ENCODE measurements at regions not wholly inside any gene's neighbourhood (a gene's known extent, or its start where the extent isn't known, plus 50 kb on each side); places are given as distances from the start of the nearest gene placed in this dataset.
"Not testable (repeated sequence)": the region's sequence is repeated elsewhere in the genome, so short reads cannot be mapped to it uniquely, and the experiment has no call there.

GRCh38 chr3:66822186-66823008 is 175.7 kb upstream of the KBTBD8 start:
- intact Hi-C loops (cut with DNase I), result no loop called here
- no peak for DNase-seq (ENCODE audit: low spot score)

- no peak for DNase-seq (ENCODE audit: low spot score)
- intact Hi-C loops (cut with DNase I), result no loop called here
Measured at GRCh38 chr3:66823009-66823397, 175.1 kb upstream of the KBTBD8 start.

GRCh38 chr3:66823532-66823931 is 174.6 kb upstream of the KBTBD8 start:
- intact Hi-C loops (cut with DNase I), result no loop called here
- DNase-seq (ENCODE audit: low spot score), result no peak

GRCh38 chr3:66825375-66825774 is 172.7 kb upstream of the KBTBD8 start:
- intact Hi-C loops (cut with DNase I), result no loop called here
- DNase-seq (ENCODE audit: low spot score), result no peak

GRCh38 chr3:66827726-66828125 is 170.4 kb upstream of the KBTBD8 start:
- intact Hi-C loops (cut with DNase I), result no loop called here

GRCh38 chr3:66828303-66828702 is 169.8 kb upstream of the KBTBD8 start:
- intact Hi-C loops (cut with DNase I), result no loop called here
- no peak for DNase-seq (ENCODE audit: low spot score)

More at GRCh38 chr3:66827726-66828125, 170.4 kb upstream of the KBTBD8 start:
- DNase-seq (ENCODE audit: low spot score), result no peak

GRCh38 chr3:66830301-66830700 is 167.8 kb upstream of the KBTBD8 start:
- DNase-seq (ENCODE audit: low spot score), result no peak
- intact Hi-C loops (cut with DNase I), result no loop called here

GRCh38 chr3:66831931-66832330 is 166.2 kb upstream of the KBTBD8 start:
- DNase-seq (ENCODE audit: low spot score), result no peak
- intact Hi-C loops (cut with DNase I), result no loop called here

- DNase-seq (ENCODE audit: low spot score), result no peak
- intact Hi-C loops (cut with DNase I), result no loop called here
Measured at GRCh38 chr3:66836363-66837152, 161.5 kb upstream of the KBTBD8 start.

GRCh38 chr3:66838704-66839103 is 159.4 kb upstream of the KBTBD8 start:
- no peak for DNase-seq (ENCODE audit: low spot score)
- intact Hi-C loops (cut with DNase I), result no loop called here

- intact Hi-C loops (cut with DNase I), result no loop called here
- no peak for DNase-seq (ENCODE audit: low spot score)
Measured at GRCh38 chr3:66839508-66839907, 158.6 kb upstream of the KBTBD8 start.

GRCh38 chr3:66842761-66843464 is 155.2 kb upstream of the KBTBD8 start:
- intact Hi-C loops (cut with DNase I); DNase-seq (ENCODE audit: low spot score): not testable (repeated sequence)

- intact Hi-C loops (cut with DNase I), result no loop called here
- no peak for DNase-seq (ENCODE audit: low spot score)
Measured at GRCh38 chr3:66851894-66852613, 146.1 kb upstream of the KBTBD8 start.

- DNase-seq (ENCODE audit: low spot score), result no peak
- intact Hi-C loops (cut with DNase I), result no loop called here
Measured at GRCh38 chr3:66854601-66855151, 143.4 kb upstream of the KBTBD8 start.

- no peak for DNase-seq (ENCODE audit: low spot score)
- intact Hi-C loops (cut with DNase I), result no loop called here
Measured at GRCh38 chr3:66856533-66856932, 141.6 kb upstream of the KBTBD8 start.

GRCh38 chr3:66858656-66859381 is 139.3 kb upstream of the KBTBD8 start:
- no peak for DNase-seq (ENCODE audit: low spot score)
- intact Hi-C loops (cut with DNase I), result no loop called here

- intact Hi-C loops (cut with DNase I), result no loop called here
Measured at GRCh38 chr3:66860771-66861170, 137.3 kb upstream of the KBTBD8 start.

More at GRCh38 chr3:66860771-66861170, 137.3 kb upstream of the KBTBD8 start:
- no peak for DNase-seq (ENCODE audit: low spot score)

Data from posterior vena cava (tissue), 2 donors.